GM19463 (cell line): ENCODE measurements at regions not wholly inside any gene's neighbourhood (a gene's known extent, or its start where the extent isn't known, plus 50 kb on each side); places are given as distances from the start of the nearest gene placed in this dataset.
"Not testable (repeated sequence)": the region's sequence is repeated elsewhere in the genome, so short reads cannot be mapped to it uniquely, and the experiment has no call there.

Experiments used
- ATAC-seq: cut with Tn5 transposase; IDR thresholded peaks from one replicate; pipeline ENCODE4 v1.9.1; 2021; ENCODE audit warnings: mild to moderate bottlenecking, moderate library complexity; ENCODE audit not compliant: unreplicated experiment

GRCh38 chr10:22086730-22087401, 83.3 kb upstream of the DNAJC1 start:
- no peak for ATAC-seq

- ATAC-seq, result not testable (repeated sequence)
These were observed 76.4 kb upstream of the DNAJC1 start for GRCh38 chr10:22079921-22080320.

- no peak for ATAC-seq
These were observed 67.8 kb upstream of the DNAJC1 start for GRCh38 chr10:22071332-22071731.

GRCh38 chr10:22067091-22067490, 63.6 kb upstream of the DNAJC1 start:
- ATAC-seq, result no peak

GRCh38 chr10:22060984-22061383, 57.5 kb upstream of the DNAJC1 start:
- ATAC-seq, result not testable (repeated sequence)

- no peak for ATAC-seq
These were observed 54.7 kb upstream of the DNAJC1 start for GRCh38 chr10:22058201-22058600.

- ATAC-seq, result no peak
These were observed 51.4 kb upstream of the DNAJC1 start for GRCh38 chr10:22054961-22055360.
